ENCODE measurements at regions not wholly inside any gene's neighbourhood (a gene's known extent, or its start where the extent isn't known, plus 50 kb on each side); places are given as distances from the start of the nearest gene placed in this dataset.

- no peak for TF ChIP-seq CTCF (IDR thresholded peaks at IDR 0.05; ENCODE audit: low read depth, low read length)
- H3K9me3 ChIP-seq (ENCODE audit: low read depth), result no peaks in the 10 kb centered on the region
- H3K27me3 ChIP-seq, result no peaks in the 10 kb centered on the region
- H3K27ac ChIP-seq, result no peak overlapping the region
- no peak overlapping the region for H3K4me3 ChIP-seq
- H3K36me3 ChIP-seq, result no peaks in the 10 kb centered on the region
- DNase-seq (ENCODE audit: low read depth in 1 of 2, low spot score in 1 of 2), result no peak
- H3K4me1 ChIP-seq (ENCODE audit: low read depth), result peaks cover 12% of the 10 kb centered on the region
These were observed 52.5 kb upstream of the TAF1B start for GRCh38 chr2:9790702-9791225.

GRCh38 chr2:9791711-9792110, 51.6 kb upstream of the TAF1B start:
- H3K4me1 ChIP-seq (ENCODE audit: low read depth), result peaks cover 15% of the 10 kb centered on the region
- no peaks in the 10 kb centered on the region for H3K9me3 ChIP-seq (ENCODE audit: low read depth)
- H3K4me3 ChIP-seq, result no peak overlapping the region
- no peak for TF ChIP-seq CTCF (IDR thresholded peaks at IDR 0.05; ENCODE audit: low read depth, low read length)
- no peak for DNase-seq (ENCODE audit: low read depth in 1 of 2, low spot score in 1 of 2)
- no peaks in the 10 kb centered on the region for H3K27me3 ChIP-seq
- H3K27ac ChIP-seq, result peak overlapping the region; percentile 27
- no peaks in the 10 kb centered on the region for H3K36me3 ChIP-seq

- Histone ChIP-seq H3K4me1 (ENCODE audit: low read depth) (peaks cover 18% of the 10 kb centered on the region), H3K27me3 (no peaks in the 10 kb centered on the region), H3K4me3 (no peak overlapping the region), H3K27ac (no peak overlapping the region), H3K36me3 (no peaks in the 10 kb centered on the region), H3K9me3 (ENCODE audit: low read depth) (no peaks in the 10 kb centered on the region)
- no peak for TF ChIP-seq CTCF (IDR thresholded peaks at IDR 0.05; ENCODE audit: low read depth, low read length)
- DNase-seq (ENCODE audit: low read depth in 1 of 2, low spot score in 1 of 2), result no peak
These were observed 49.9 kb upstream of the TAF1B start for GRCh38 chr2:9793156-9793917.

Data from cardiac muscle cell (in vitro differentiated cells and primary cell).